HepG2 (cell line): ENCODE measurements at regions not wholly inside any gene's neighbourhood (a gene's known extent, or its start where the extent isn't known, plus 50 kb on each side); places are given as distances from the start of the nearest gene placed in this dataset.

Source experiments
- ATAC-seq: fragments of 200-7000 bp; cut with Tn5 transposase; 3 replicates; pipeline ENCODE4 v1.9.1; 2020; ENCODE audit warnings: mild to moderate bottlenecking, moderate library complexity
- BruUV-seq: library from RNA; stranded (reverse); fragments of 400-500 nt; replicated peaks from 2 replicates; lab custom pipeline; 2021; lab: Mats Ljungman, UMichigan
- CTCF ChIA-PET: fragments of 300-600 bp; formaldehyde crosslinking; extraction: SDS; loops from one replicate; lab custom pipeline; 2021; ENCODE audit warnings: low total read pairs, inconsistent platforms, low intra/inter-chr PET ratio; lab: Yijun Ruan, JAX
- POLR2A ChIA-PET: fragments of 350-600 bp; sonication (Branson Sonifier 250); formaldehyde crosslinking; loops from one replicate; lab custom pipeline; 2020; ENCODE audit warnings: antibody characterized with exemption, inconsistent platforms; lab: Yijun Ruan, JAX
- DNase-seq: peaks from one replicate; pipeline ENCODE4 v3.0.0-alpha.2; 2015; ENCODE audit warnings: low spot score
- FAIRE-seq: peaks from 3 replicates; lab custom pipeline; 2011; peaks lifted over from hg19 to GRCh38; lab: Jason Lieb, UNC
- H2AFZ ChIP-seq: one replicate; pipeline ENCODE4 v1.6.1; 2011; ENCODE audit warnings: low read length, inconsistent platforms
- H3K27ac ChIP-seq: fragments of 300-600 bp; 3 replicates; pipeline ENCODE4 v1.8.0; 2011; ENCODE audit warnings: mixed run types, mild to moderate bottlenecking, mixed read lengths, low read length, inconsistent platforms; ENCODE audit not compliant: insufficient read depth; ENCODE audit errors: extremely low read length
- H3K27me3 ChIP-seq, 2 experiments: fragments of 200-600 bp in 1 of 2; 2 replicates in 1 of 2; 3 replicates in 1 of 2; pipeline versions ENCODE4 v1.6.0 to v1.8.0; 2011; ENCODE audit warnings: low read length in 2 of 2, mild to moderate bottlenecking in 2 of 2, moderate library complexity in 2 of 2, inconsistent platforms in 1 of 2; ENCODE audit not compliant: insufficient read depth in 2 of 2, control insufficient read depth in 1 of 2
- H3K36me3 ChIP-seq, 2 experiments: fragments of 200-600 bp in 1 of 2; replicated peaks in 1 of 2; 2 replicates in 1 of 2; 3 replicates in 1 of 2; pipeline versions ENCODE4 v1.5.1 to v1.8.0; 2011; ENCODE audit warnings: low read length in 2 of 2, inconsistent platforms in 1 of 2; ENCODE audit not compliant: insufficient read depth in 2 of 2, control insufficient read depth in 1 of 2
- H3K4me1 ChIP-seq: 2 replicates; pipeline ENCODE4 v1.5.1; 2012; ENCODE audit warnings: low read length, inconsistent platforms; ENCODE audit not compliant: insufficient read depth
- H3K4me2 ChIP-seq: 2 replicates; pipeline ENCODE4 v1.6.0; 2011; ENCODE audit warnings: low read depth, low read length, inconsistent platforms
- H3K4me3 ChIP-seq, 3 experiments: fragments of 200-600 bp in 1 of 3; sonication (generic), shearing (Covaris generic) in 1 of 3; replicated peaks in 1 of 3; 2 replicates each; pipeline ENCODE4 v1.5.1; 2011 to 2016; ENCODE audit warnings: low read length in 3 of 3, inconsistent platforms in 2 of 3, low read depth in 2 of 3, mild to moderate bottlenecking in 2 of 3, control low read depth in 1 of 3, mixed read lengths in 1 of 3; ENCODE audit not compliant: insufficient read depth in 1 of 3
- H3K79me2 ChIP-seq: one replicate; pipeline ENCODE4 v1.6.1; 2011; ENCODE audit warnings: low read length, inconsistent platforms; ENCODE audit not compliant: insufficient read depth
- H3K9ac ChIP-seq: 2 replicates; pipeline ENCODE4 v1.6.0; 2011; ENCODE audit warnings: mild to moderate bottlenecking, low read depth, low read length, inconsistent platforms; ENCODE audit not compliant: insufficient read depth
- H3K9me3 ChIP-seq: 2 replicates; pipeline ENCODE4 v1.5.1; 2012; ENCODE audit warnings: mild to moderate bottlenecking, low read length
- H4K20me1 ChIP-seq: 2 replicates; pipeline ENCODE4 v1.6.0; 2011; ENCODE audit warnings: inconsistent platforms, mild to moderate bottlenecking, low read length, moderate library complexity; ENCODE audit not compliant: insufficient read depth
- GRHL1 ChIP-seq: sonication (generic); formaldehyde crosslinking; conservative IDR thresholded peaks from 2 replicates; pipeline ENCODE4 v1.8.0; 2022; ENCODE audit warnings: missing genetic modification reagents
- HNRNPL ChIP-seq: fragments of 200-400 bp; formaldehyde crosslinking; IDR thresholded peaks from 2 replicates; pipeline ENCODE4 v1.6.1; 2017; ENCODE audit warnings: mild to moderate bottlenecking, low read depth, low read length
- IKZF4 ChIP-seq: sonication (generic); formaldehyde crosslinking; IDR thresholded peaks from 2 replicates; pipeline ENCODE4 v1.5.1; 2020; ENCODE audit warnings: borderline replicate concordance, mild to moderate bottlenecking, low read depth, missing genetic modification reagents; ENCODE audit errors: not compliant biosample characterization
- KLF12 ChIP-seq: sonication (generic); formaldehyde crosslinking; IDR thresholded peaks from 2 replicates; pipeline ENCODE4 v1.4.0; 2020; ENCODE audit warnings: missing genetic modification reagents, borderline replicate concordance
- MAFK ChIP-seq, 2 experiments: IDR thresholded peaks in 1 of 2; conservative IDR thresholded peaks in 1 of 2; 2 replicates each; pipeline ENCODE4 v1.6.1; 2011; ENCODE audit warnings: improper control_type of control experiment in 2 of 2, low read length in 2 of 2
- MTF1 ChIP-seq: sonication (generic); formaldehyde crosslinking; IDR thresholded peaks from 2 replicates; pipeline ENCODE4 v1.5.0; 2020; ENCODE audit warnings: missing genetic modification reagents
- POLR2AphosphoS5 ChIP-seq: IDR thresholded peaks from 2 replicates; pipeline ENCODE4 v1.6.1; 2012; ENCODE audit warnings: low read depth, low read length
- RNF2 ChIP-seq: fragments of 450-650 bp; conservative IDR thresholded peaks from 2 replicates; pipeline ENCODE4 v1.6.1; 2016; ENCODE audit warnings: low read depth
- RNF219 ChIP-seq: sonication (generic); formaldehyde crosslinking; IDR thresholded peaks from 2 replicates; pipeline ENCODE4 v1.5.0; 2020; ENCODE audit warnings: mild to moderate bottlenecking, missing genetic modification reagents
- YEATS2 ChIP-seq: sonication (generic); formaldehyde crosslinking; IDR thresholded peaks from 2 replicates; pipeline ENCODE4 v1.4.0; 2020; ENCODE audit warnings: missing genetic modification reagents, borderline replicate concordance
- ZNF280B ChIP-seq: sonication (generic); formaldehyde crosslinking; IDR thresholded peaks from 2 replicates; pipeline ENCODE4 v1.5.0; 2020; ENCODE audit warnings: missing genetic modification reagents, mild to moderate bottlenecking, borderline replicate concordance
- ZNF282 ChIP-seq: fragments of 450-650 bp; IDR thresholded peaks from 2 replicates; pipeline ENCODE4 v1.6.1; 2018; ENCODE audit not compliant: partially characterized antibody
- ZNF510 ChIP-seq: sonication (generic); formaldehyde crosslinking; IDR thresholded peaks from 2 replicates; pipeline ENCODE4 v1.4.0; 2020; ENCODE audit warnings: low read depth, mild to moderate bottlenecking, missing genetic modification reagents
- ZNF577 ChIP-seq: sonication (generic); formaldehyde crosslinking; IDR thresholded peaks from 2 replicates; pipeline ENCODE4 v1.4.0; 2020; ENCODE audit warnings: mild to moderate bottlenecking, low read depth, missing genetic modification reagents, borderline replicate concordance
- ZNF713 ChIP-seq: sonication (generic); formaldehyde crosslinking; IDR thresholded peaks from 2 replicates; pipeline ENCODE4 v1.4.0; 2020; ENCODE audit warnings: mild to moderate bottlenecking, missing genetic modification reagents
- ZNF773 ChIP-seq: sonication (generic); formaldehyde crosslinking; IDR thresholded peaks from 2 replicates; pipeline ENCODE4 v1.4.0; 2020; ENCODE audit warnings: missing genetic modification reagents, borderline replicate concordance
- WGBS: methylation state at CpG from one replicate; pipeline ENCODE4 v1.1.6; 2017; ENCODE audit warnings: low lambda C conversion rate; 5-methylcytosine and 5-hydroxymethylcytosine counted together
- in situ Hi-C: cut with HindIII; loops from 2 replicates; pipeline ENCODE4 v1.10.0; 2017; ENCODE audit warnings: low pct_unique_long_range_greater_than_20kb; ENCODE audit not compliant: extremely low pct_ligation_motif_present
- intact Hi-C: fragments of 100-400 bp; cut with micrococcal nuclease; formaldehyde crosslinking; loops from one replicate; pipeline ENCODE4 v1.10.0; 2022; ENCODE audit not compliant: unreplicated experiment

GRCh38 chr7:52500841-52501240 lies 534.6 kb upstream of the POM121L12 start:
- H3K79me2 ChIP-seq = no peaks in the 10 kb centered on the region
- H3K27me3 ChIP-seq = no peaks in the 10 kb centered on the region
- no peak overlapping the region for H3K9ac ChIP-seq
- H3K4me2 ChIP-seq = no peak overlapping the region
- in situ Hi-C loops = no loop called here
- BruUV-seq = no TSS peak
- DNase-seq (no peak), FAIRE-seq (no peak), ATAC-seq (no peak)
- ChIA-PET CTCF (no interaction called here), POLR2A (no interaction called here)
- no peak overlapping the region for H3K4me3 ChIP-seq
- H2AFZ ChIP-seq = no peak overlapping the region
- no peaks in the 10 kb centered on the region for H3K4me1 ChIP-seq
- H3K36me3 ChIP-seq = no peaks in the 10 kb centered on the region
- TF ChIP-seq RNF2 (no peak), HNRNPL (no peak), MTF1 (CRISPR knock-in tag) (no peak), ZNF280B (CRISPR knock-in tag) (no peak), ZNF510 (CRISPR knock-in tag) (no peak), ZNF282 (no peak), RNF219 (no peak), YEATS2 (CRISPR knock-in tag) (no peak), IKZF4 (CRISPR knock-in tag) (no peak), KLF12 (CRISPR knock-in tag) (no peak), ZNF773 (CRISPR knock-in tag) (no peak), ZNF577 (CRISPR knock-in tag) (no peak), MAFK (conservative IDR thresholded peaks at IDR 0.05 in 1 of 2, IDR thresholded peaks at IDR 0.05 in 1 of 2; ENCODE audit: low read length in 2 of 2) (no peak), ZNF713 (CRISPR knock-in tag) (no peak), GRHL1 (CRISPR knock-in tag) (no peak), POLR2AphosphoS5 (no peak)
- peaks cover 3% of the 10 kb centered on the region; the same call in 1 of the 2 replicates for H3K9me3 ChIP-seq
- intact Hi-C loops = no loop called here
- H3K27ac ChIP-seq = no peak overlapping the region
- 1% methylated on average over 3 of the region's 3 CpGs for WGBS
- H4K20me1 ChIP-seq = no peaks in the 10 kb centered on the region
